ENCODE measurements at regions not wholly inside any gene's neighbourhood (a gene's known extent, or its start where the extent isn't known, plus 50 kb on each side); places are given as distances from the start of the nearest gene placed in this dataset.

- TF ChIP-seq RAD21 (conservative IDR thresholded peaks at IDR 0.05 in 1 of 2, IDR thresholded peaks at IDR 0.05 in 1 of 2) (no peak), CTCF (IDR thresholded peaks at IDR 0.05) (no peak), CHD4 (IDR thresholded peaks at IDR 0.05; ENCODE audit: borderline replicate concordance) (no peak), EP300 (IDR thresholded peaks at IDR 0.05) (no peak), POLR2A (IDR thresholded peaks at IDR 0.05; ENCODE audit: low read length) (no peak), ZSCAN20 (CRISPR knock-in tag; IDR thresholded peaks at IDR 0.05) (no peak), ESRRA (IDR thresholded peaks at IDR 0.05; ENCODE audit: borderline replicate concordance, low read length) (no peak), POLR2AphosphoS2 (conservative IDR thresholded peaks at IDR 0.05; ENCODE audit: low read length) (no peak), SMC3 (IDR thresholded peaks at IDR 0.05) (no peak), PHF8 (IDR thresholded peaks at IDR 0.05; ENCODE audit: borderline replicate concordance, low read depth) (no peak), RNF2 (IDR thresholded peaks at IDR 0.05; ENCODE audit: borderline replicate concordance, low read depth) (no peak), BHLHE40 (IDR thresholded peaks at IDR 0.05; ENCODE audit: low read depth, low read length) (no peak)
Measured at GRCh38 chr4:104677116-104677515, 182.4 kb upstream of the CXXC4 start.

Measured in A549 (cell line).